ENCODE measurements at regions not wholly inside any gene's neighbourhood (a gene's known extent, or its start where the extent isn't known, plus 50 kb on each side); places are given as distances from the start of the nearest gene placed in this dataset.

DNA sequence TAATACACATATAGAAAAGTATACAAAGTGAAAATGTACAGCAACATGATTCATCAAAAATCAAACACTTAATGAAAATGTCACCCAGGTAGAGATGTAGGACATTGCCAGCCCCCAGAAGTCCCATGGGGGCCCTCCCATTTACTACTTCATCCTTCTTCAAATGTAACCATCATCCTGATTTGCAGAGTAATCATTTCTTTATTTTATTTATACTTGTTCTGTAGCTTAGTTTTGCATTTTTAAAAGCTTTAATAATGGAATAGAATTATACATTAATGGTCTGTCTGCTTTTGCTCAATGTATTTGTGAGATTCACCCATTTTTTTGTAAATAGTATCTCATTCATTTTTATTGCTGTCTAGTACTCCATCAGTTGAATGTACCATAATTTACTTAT lies 96.8 kb upstream of the CD55 start:
- TF ChIP-seq CHD2 (IDR thresholded peaks at IDR 0.05; ENCODE audit: borderline replicate concordance, low read depth, low read length) = no peak
- TF ChIP-seq HCFC1 (IDR thresholded peaks at IDR 0.05; ENCODE audit: low read length) = no peak
- TF ChIP-seq WRNIP1 (IDR thresholded peaks at IDR 0.05; ENCODE audit: borderline replicate concordance, low read depth, low read length) = no peak

Measured in GM12878 (cell line).